ENCODE measurements at regions not wholly inside any gene's neighbourhood (a gene's known extent, or its start where the extent isn't known, plus 50 kb on each side); places are given as distances from the start of the nearest gene placed in this dataset.

DNA sequence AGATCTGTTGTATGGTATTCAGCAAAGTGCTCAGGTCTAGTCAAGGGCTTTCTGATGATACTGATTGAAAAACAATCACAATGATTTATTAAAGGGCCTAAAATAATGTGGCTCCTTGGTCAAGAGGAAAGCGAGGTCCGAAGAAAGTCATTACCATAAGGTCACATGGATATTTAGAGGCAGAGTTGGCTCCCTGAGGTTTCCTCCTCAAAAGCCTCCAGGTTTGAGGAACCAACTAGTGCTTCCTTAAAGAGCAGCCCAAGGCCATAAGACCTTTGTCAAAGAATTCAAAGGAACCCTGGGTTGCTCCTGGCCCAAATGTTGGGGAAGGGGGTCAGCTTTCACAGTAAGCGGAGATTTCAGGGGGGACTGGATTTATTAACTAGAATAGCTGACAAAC lies 280.7 kb upstream of the ATP5MC3 start:
- TF ChIP-seq YY1 (IDR thresholded peaks at IDR 0.05; ENCODE audit: low read depth) (no peak), TCF12 (IDR thresholded peaks at IDR 0.05; ENCODE audit: low read depth) (no peak), CREB1 (IDR thresholded peaks at IDR 0.05; ENCODE audit: low read depth) (no peak), FOXM1 (IDR thresholded peaks at IDR 0.05; ENCODE audit: borderline replicate concordance, low read depth) (no peak)
- TF ChIP-seq, protein P1, sequence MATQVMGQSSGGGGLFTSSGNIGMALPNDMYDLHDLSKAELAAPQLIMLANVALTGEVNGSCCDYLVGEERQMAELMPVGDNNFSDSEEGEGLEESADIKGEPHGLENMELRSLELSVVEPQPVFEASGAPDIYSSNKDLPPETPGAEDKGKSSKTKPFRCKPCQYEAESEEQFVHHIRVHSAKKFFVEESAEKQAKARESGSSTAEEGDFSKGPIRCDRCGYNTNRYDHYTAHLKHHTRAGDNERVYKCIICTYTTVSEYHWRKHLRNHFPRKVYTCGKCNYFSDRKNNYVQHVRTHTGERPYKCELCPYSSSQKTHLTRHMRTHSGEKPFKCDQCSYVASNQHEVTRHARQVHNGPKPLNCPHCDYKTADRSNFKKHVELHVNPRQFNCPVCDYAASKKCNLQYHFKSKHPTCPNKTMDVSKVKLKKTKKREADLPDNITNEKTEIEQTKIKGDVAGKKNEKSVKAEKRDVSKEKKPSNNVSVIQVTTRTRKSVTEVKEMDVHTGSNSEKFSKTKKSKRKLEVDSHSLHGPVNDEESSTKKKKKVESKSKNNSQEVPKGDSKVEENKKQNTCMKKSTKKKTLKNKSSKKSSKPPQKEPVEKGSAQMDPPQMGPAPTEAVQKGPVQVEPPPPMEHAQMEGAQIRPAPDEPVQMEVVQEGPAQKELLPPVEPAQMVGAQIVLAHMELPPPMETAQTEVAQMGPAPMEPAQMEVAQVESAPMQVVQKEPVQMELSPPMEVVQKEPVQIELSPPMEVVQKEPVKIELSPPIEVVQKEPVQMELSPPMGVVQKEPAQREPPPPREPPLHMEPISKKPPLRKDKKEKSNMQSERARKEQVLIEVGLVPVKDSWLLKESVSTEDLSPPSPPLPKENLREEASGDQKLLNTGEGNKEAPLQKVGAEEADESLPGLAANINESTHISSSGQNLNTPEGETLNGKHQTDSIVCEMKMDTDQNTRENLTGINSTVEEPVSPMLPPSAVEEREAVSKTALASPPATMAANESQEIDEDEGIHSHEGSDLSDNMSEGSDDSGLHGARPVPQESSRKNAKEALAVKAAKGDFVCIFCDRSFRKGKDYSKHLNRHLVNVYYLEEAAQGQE (IDR thresholded peaks at IDR 0.05; ENCODE audit: low read depth): no peak
